ENCODE measurements at regions not wholly inside any gene's neighbourhood (a gene's known extent, or its start where the extent isn't known, plus 50 kb on each side); places are given as distances from the start of the nearest gene placed in this dataset.

GRCh38 chr4:101418055-101418454, 70.7 kb upstream of the PPP3CA start:
- H3K27ac Mint-ChIP-seq, result no peak overlapping the region
- CTCF ChIA-PET, result interaction anchor here (1.1 kb wide), 1 partner anchor 70 kb away, joined by 3 read pairs; the partner anchor contains the start of gene PPP3CA
- H3K27me3 Mint-ChIP-seq, result peaks cover 61% of the 10 kb centered on the region

GRCh38 chr4:101417046-101417445, 69.7 kb upstream of the PPP3CA start:
- Mint-ChIP-seq H3K9me3 (no peaks in the 10 kb centered on the region), H3K4me3 (no peak overlapping the region), H3K4me1 (ENCODE audit: low read depth) (peaks cover 34% of the 10 kb centered on the region), H3K36me3 (ENCODE audit: low read depth) (no peaks in the 10 kb centered on the region), H3K27me3 (peaks cover 69% of the 10 kb centered on the region), H3K27ac (no peak overlapping the region)
- H3K4me1 ChIP-seq (ENCODE audit: insufficient read depth, low read length), result peaks cover 29% of the 10 kb centered on the region
- CTCF ChIA-PET, result no interaction called here
- ATAC-seq (ENCODE audit: poor library complexity) (no peak), DNase-seq (no peak)
- H3K9me3 ChIP-seq (ENCODE audit: control insufficient read depth in 1 of 2, insufficient read depth in 1 of 2, low read length in 2 of 2), result peaks cover 4 to 14% of the 10 kb centered on the region in 2 experiments
- intact Hi-C loops (cut with DNase I, micrococcal nuclease), result loop anchor here (5.0 kb wide), 1 partner anchor 70 kb away; the partner anchor contains the start of gene PPP3CA (in 2 of the 2)
- POLR2A ChIA-PET, result interaction anchor here (0.8 to 2.8 kb wide), 2 partner anchors 70 to 90 kb away, joined by 4 to 34 read pairs; partner anchors contain the start of gene PPP3CA
- H3K36me3 ChIP-seq (ENCODE audit: insufficient read depth, low read length), result no peaks in the 10 kb centered on the region
- no peak overlapping the region for H3K27ac ChIP-seq (ENCODE audit: low read depth in 1 of 2, low read length in 2 of 2)
- TF ChIP-seq CTCF (IDR thresholded peaks at IDR 0.05), result no peak
- no peak overlapping the region for H3K4me3 ChIP-seq (ENCODE audit: low read length)
- peaks cover 19 to 26% of the 10 kb centered on the region in 2 experiments for H3K27me3 ChIP-seq (ENCODE audit: control insufficient read depth in 1 of 2, insufficient read depth in 2 of 2, low read length in 2 of 2)

More at GRCh38 chr4:101418055-101418454, 70.7 kb upstream of the PPP3CA start:
- Histone ChIP-seq H3K4me1 (ENCODE audit: insufficient read depth, low read length) (peaks cover 29% of the 10 kb centered on the region), H3K27ac (ENCODE audit: low read depth in 1 of 2, low read length in 2 of 2) (no peak overlapping the region), H3K4me3 (ENCODE audit: low read length) (no peak overlapping the region), H3K36me3 (ENCODE audit: insufficient read depth, low read length) (no peaks in the 10 kb centered on the region), H3K9me3 (ENCODE audit: control insufficient read depth in 1 of 2, insufficient read depth in 1 of 2, low read length in 2 of 2) (peaks cover 3 to 14% of the 10 kb centered on the region in 2 experiments), H3K27me3 (ENCODE audit: control insufficient read depth in 1 of 2, insufficient read depth in 2 of 2, low read length in 2 of 2) (peaks cover 19 to 26% of the 10 kb centered on the region in 2 experiments)
- peaks cover 34% of the 10 kb centered on the region for H3K4me1 Mint-ChIP-seq (ENCODE audit: low read depth)
- TF ChIP-seq CTCF (IDR thresholded peaks at IDR 0.05), result no peak
- POLR2A ChIA-PET, result interaction anchor here (0.8 to 2.8 kb wide), 8 partner anchors 16 to 398 kb away, joined by 3 to 34 read pairs (median 4); partner anchors contain the start of gene PPP3CA
- DNase-seq (peak in 12 of 14 experiments; percentile 15 to 89 (median 40)), ATAC-seq (ENCODE audit: poor library complexity) (peak; percentile 88)
- H3K36me3 Mint-ChIP-seq (ENCODE audit: low read depth), result no peaks in the 10 kb centered on the region
- intact Hi-C loops (cut with DNase I, micrococcal nuclease), result loop anchor here (5.0 kb wide), 1 partner anchor 71 kb away; the partner anchor contains the start of gene PPP3CA (in 2 of the 2)
- peak overlapping the region; percentile 11 for H3K4me3 Mint-ChIP-seq
- H3K9me3 Mint-ChIP-seq, result no peaks in the 10 kb centered on the region

GRCh38 chr4:101415962-101416361, 68.6 kb upstream of the PPP3CA start:
- peaks cover 29% of the 10 kb centered on the region for H3K4me1 ChIP-seq (ENCODE audit: insufficient read depth, low read length)
- intact Hi-C loops (cut with DNase I, micrococcal nuclease), result loop anchor here (5.0 kb wide), 1 partner anchor 69 kb away; the partner anchor contains the start of gene PPP3CA (in 2 of the 2)
- H3K4me3 ChIP-seq (ENCODE audit: low read length), result no peak overlapping the region
- H3K27ac ChIP-seq (ENCODE audit: low read depth in 1 of 2, low read length in 2 of 2), result no peak overlapping the region
- H3K36me3 Mint-ChIP-seq (ENCODE audit: low read depth), result no peaks in the 10 kb centered on the region
- no peak for DNase-seq
- peaks cover 68% of the 10 kb centered on the region for H3K27me3 Mint-ChIP-seq
- H3K9me3 ChIP-seq (ENCODE audit: control insufficient read depth in 1 of 2, insufficient read depth in 1 of 2, low read length in 2 of 2), result peaks cover 4 to 14% of the 10 kb centered on the region in 2 experiments
- CTCF ChIA-PET, result no interaction called here
- ATAC-seq (ENCODE audit: poor library complexity), result no peak
- no peaks in the 10 kb centered on the region for H3K9me3 Mint-ChIP-seq
- H3K36me3 ChIP-seq (ENCODE audit: insufficient read depth, low read length), result no peaks in the 10 kb centered on the region
- H3K4me1 Mint-ChIP-seq (ENCODE audit: low read depth), result peaks cover 34% of the 10 kb centered on the region
- H3K4me3 Mint-ChIP-seq, result no peak overlapping the region
- no peak for TF ChIP-seq CTCF (IDR thresholded peaks at IDR 0.05)
- peaks cover 19 to 26% of the 10 kb centered on the region in 2 experiments for H3K27me3 ChIP-seq (ENCODE audit: control insufficient read depth in 1 of 2, insufficient read depth in 2 of 2, low read length in 2 of 2)
- no peak overlapping the region for H3K27ac Mint-ChIP-seq
- POLR2A ChIA-PET, result no interaction called here

Measured in CD4-positive, alpha-beta T cell (primary cell).